OCI-LY1 (cell line): ENCODE measurements at regions not wholly inside any gene's neighbourhood (a gene's known extent, or its start where the extent isn't known, plus 50 kb on each side); places are given as distances from the start of the nearest gene placed in this dataset.
"Not testable (repeated sequence)": the region's sequence is repeated elsewhere in the genome, so short reads cannot be mapped to it uniquely, and the experiment has no call there.

Experiments used
- CTCF ChIP-seq: fragments of 200-600 bp; sonication (generic), shearing (Covaris generic); IDR thresholded peaks from 2 replicates; pipeline ENCODE4 v1.5.1; 2017; ENCODE audit warnings: mild to moderate bottlenecking, antibody characterized with exemption, low read length, moderate library complexity, mixed read lengths
- EZH2 ChIP-seq: fragments of 200-600 bp; sonication (generic), shearing (Covaris generic); IDR thresholded peaks from 2 replicates; pipeline ENCODE4 v1.8.0; 2017; ENCODE audit warnings: borderline replicate concordance, mixed run types, mild to moderate bottlenecking, antibody characterized with exemption, low read length, moderate library complexity, mixed read lengths

- TF ChIP-seq EZH2, CTCF: not testable (repeated sequence)
Observed at GRCh38 chr9:40993842-40994241, 134.6 kb downstream of the FOXD4L6 start.
